GM12878 (cell line): ENCODE measurements at regions not wholly inside any gene's neighbourhood (a gene's known extent, or its start where the extent isn't known, plus 50 kb on each side); places are given as distances from the start of the nearest gene placed in this dataset.

Experiments
- ATAC-seq: fragments of 200-7000 bp; cut with Tn5 transposase; 3 replicates; pipeline ENCODE4 v1.9.1; 2020; ENCODE audit warnings: mild to moderate bottlenecking, moderate library complexity
- BruUV-seq: library from RNA; stranded (reverse); fragments of 400-500 nt; replicated peaks from 2 replicates; lab custom pipeline; 2021; lab: Mats Ljungman, UMichigan
- CTCF ChIA-PET: fragments of 300-600 bp; sonication (Branson Sonifier 250); formaldehyde crosslinking; extraction: SDS; loops from one replicate; lab custom pipeline; 2021; ENCODE audit warnings: inconsistent platforms; lab: Yijun Ruan, JAX
- POLR2A ChIA-PET: fragments of 350-600 bp; formaldehyde crosslinking; extraction: SDS; loops from one replicate; lab custom pipeline; 2021; ENCODE audit warnings: inconsistent platforms; lab: Charles Lee
- RAD21 ChIA-PET: fragments of 300-600 bp; sonication (Branson Sonifier 250); formaldehyde crosslinking; loops from one replicate; lab custom pipeline; 2023; ENCODE audit warnings: antibody characterized with exemption; ENCODE audit not compliant: unreplicated experiment; lab: Charles Lee
- SMC1A ChIA-PET: fragments of 300-600 bp; sonication (Branson Sonifier 250); formaldehyde crosslinking; loops from one replicate; lab custom pipeline; 2023; ENCODE audit not compliant: unreplicated experiment, uncharacterized antibody; lab: Charles Lee
- DNase-seq: peaks from one replicate; pipeline ENCODE4 v3.0.0-alpha.2; 2011; ENCODE audit warnings: low read depth, low spot score
- FAIRE-seq: peaks from 3 replicates; lab custom pipeline; 2011; peaks lifted over from hg19 to GRCh38; lab: Jason Lieb, UNC
- H2AFZ ChIP-seq: 2 replicates; pipeline ENCODE4 v1.6.0; 2011; ENCODE audit warnings: low read depth, low read length, control low read depth; ENCODE audit not compliant: control insufficient read depth
- H3K27ac ChIP-seq: 2 replicates; pipeline ENCODE4 v1.5.1; 2011; ENCODE audit warnings: control low read depth; ENCODE audit not compliant: control insufficient read depth, insufficient read depth
- H3K27me3 ChIP-seq, 2 experiments: replicated peaks in 1 of 2; 2 replicates each; pipeline versions ENCODE4 v1.6.0 to v1.6.1; 2011; ENCODE audit warnings: low read length in 1 of 2; ENCODE audit not compliant: control insufficient read depth in 2 of 2, insufficient read depth in 2 of 2
- H3K36me3 ChIP-seq, 2 experiments: 2 replicates each; pipeline ENCODE4 v1.5.1; 2011; ENCODE audit warnings: low read length in 1 of 2; ENCODE audit not compliant: control insufficient read depth in 2 of 2, insufficient read depth in 2 of 2
- H3K4me1 ChIP-seq: 2 replicates; pipeline ENCODE4 v1.6.1; 2011; ENCODE audit warnings: mild to moderate bottlenecking, low read length, moderate library complexity, mixed read lengths; ENCODE audit not compliant: control insufficient read depth, insufficient read depth
- H3K4me2 ChIP-seq: 2 replicates; pipeline ENCODE4 v1.6.0; 2011; ENCODE audit warnings: control low read depth; ENCODE audit not compliant: control insufficient read depth, insufficient read depth
- H3K4me3 ChIP-seq: fragments of 200-600 bp; sonication (generic); 2 replicates; pipeline ENCODE4 v1.5.1; 2016
- H3K79me2 ChIP-seq: 2 replicates; pipeline ENCODE4 v1.6.0; 2011; ENCODE audit warnings: low read length; ENCODE audit not compliant: control insufficient read depth, insufficient read depth
- H3K9ac ChIP-seq: 2 replicates; pipeline ENCODE4 v1.8.0; 2011; ENCODE audit warnings: low read length, control low read depth, mixed read lengths; ENCODE audit not compliant: control insufficient read depth, insufficient read depth
- H3K9me3 ChIP-seq: replicated peaks from 3 replicates; pipeline ENCODE4 v1.5.1; 2011; ENCODE audit warnings: mild to moderate bottlenecking, low read length; ENCODE audit not compliant: control insufficient read depth, insufficient read depth
- H4K20me1 ChIP-seq: 2 replicates; pipeline ENCODE4 v1.6.0; 2011; ENCODE audit not compliant: control insufficient read depth, insufficient read depth
- EED ChIP-seq: sonication (generic); IDR thresholded peaks from 2 replicates; pipeline ENCODE4 v1.6.1; 2016; ENCODE audit warnings: antibody characterized with exemption, low read depth
- HDGF ChIP-seq: fragments of 450-650 bp; IDR thresholded peaks from 2 replicates; pipeline ENCODE4 v1.6.1; 2016; ENCODE audit warnings: antibody characterized with exemption
- MTA3 ChIP-seq: IDR thresholded peaks from 2 replicates; pipeline ENCODE4 v1.6.1; 2012; ENCODE audit warnings: low read length, inconsistent platforms, borderline replicate concordance
- MYB ChIP-seq: fragments of 150-350 bp; IDR thresholded peaks from 2 replicates; pipeline ENCODE4 v1.6.1; 2014; ENCODE audit warnings: mild to moderate bottlenecking, low read depth, low read length, borderline replicate concordance
- POLR2AphosphoS5 ChIP-seq: IDR thresholded peaks from 2 replicates; pipeline ENCODE4 v1.6.1; 2011; ENCODE audit warnings: mild to moderate bottlenecking, low read length, inconsistent platforms
- SIN3A ChIP-seq: IDR thresholded peaks from 2 replicates; pipeline ENCODE4 v1.6.1; 2012; ENCODE audit warnings: low read depth, low read length, improper control_type of control experiment
- SMAD5 ChIP-seq: IDR thresholded peaks from 2 replicates; pipeline ENCODE4 v1.6.1; 2016; ENCODE audit warnings: antibody characterized with exemption, low read depth
- SREBF1 ChIP-seq: IDR thresholded peaks from 2 replicates; pipeline ENCODE4 v1.6.1; 2012; ENCODE audit warnings: mild to moderate bottlenecking, low read length
- SRF ChIP-seq, 2 experiments: IDR thresholded peaks; 2 replicates each; pipeline ENCODE4 v1.6.1; 2011; ENCODE audit warnings: low read depth in 2 of 2, low read length in 2 of 2, mild to moderate bottlenecking in 1 of 2, moderate library complexity in 1 of 2
- SUPT20H ChIP-seq: IDR thresholded peaks from 2 replicates; pipeline ENCODE4 v1.6.1; 2011; ENCODE audit warnings: low read depth, mild to moderate bottlenecking, low read length, moderate library complexity, borderline replicate concordance; ENCODE audit not compliant: control insufficient read depth
- SUZ12 ChIP-seq: fragments of 200-600 bp; sonication (generic); IDR thresholded peaks from one replicate; pipeline ENCODE4 v1.6.1; 2018; ENCODE audit warnings: antibody characterized with exemption, mild to moderate bottlenecking; ENCODE audit not compliant: unreplicated experiment
- USF2 ChIP-seq: IDR thresholded peaks from 2 replicates; pipeline ENCODE4 v1.6.1; 2011; ENCODE audit warnings: low read depth, low read length, improper control_type of control experiment, borderline replicate concordance
- YY1 ChIP-seq: IDR thresholded peaks from 2 replicates; pipeline ENCODE4 v1.6.1; 2011; ENCODE audit warnings: low read depth, mild to moderate bottlenecking, low read length
- ZNF207 ChIP-seq: fragments of 450-650 bp; IDR thresholded peaks from 2 replicates; pipeline ENCODE4 v1.6.1; 2014; ENCODE audit warnings: antibody characterized with exemption, mild to moderate bottlenecking, borderline replicate concordance
- ZZZ3 ChIP-seq: IDR thresholded peaks from 2 replicates; pipeline ENCODE4 v1.6.1; 2011; ENCODE audit warnings: low read depth; ENCODE audit not compliant: control insufficient read depth, insufficient read length
- WGBS: methylation state at CpG from one replicate; pipeline ENCODE4 v1.1.6; 2016; ENCODE audit warnings: low lambda C conversion rate; ENCODE audit not compliant: insufficient replicate concordance, insufficient coverage; ENCODE audit errors: missing lambda C conversion rate; 5-methylcytosine and 5-hydroxymethylcytosine counted together
- in situ Hi-C: fragments of 300-500 bp; cut with MboI; formaldehyde crosslinking; loops from 9 replicates; pipeline ENCODE4 v1.14.3; 2018; ENCODE audit warnings: mixed read lengths
- intact Hi-C: fragments of 100-400 bp; cut with micrococcal nuclease; formaldehyde crosslinking; loops from one replicate; pipeline ENCODE4 v1.14.2; 2022; ENCODE audit not compliant: unreplicated experiment
- TF ChIP-seq, protein P1 (sequence below): fragments of 450-650 bp; IDR thresholded peaks from 2 replicates; pipeline ENCODE4 v1.6.1; 2016; ENCODE audit warnings: mild to moderate bottlenecking
- TF ChIP-seq, protein P2 (sequence below): IDR thresholded peaks from 2 replicates; pipeline ENCODE4 v1.6.1; 2011; ENCODE audit warnings: borderline replicate concordance, low read depth, mild to moderate bottlenecking, moderate library complexity, low read length; ENCODE audit not compliant: insufficient read depth, poor library complexity, severe bottlenecking

- Histone ChIP-seq H4K20me1 (no peaks in the 10 kb centered on the region), H3K9ac (no peak overlapping the region), H3K4me1 (no peaks in the 10 kb centered on the region), H3K4me2 (no peak overlapping the region), H3K36me3 (no peaks in the 10 kb centered on the region), H3K9me3 (no peaks in the 10 kb centered on the region), H3K27ac (no peak overlapping the region), H3K4me3 (no peak overlapping the region), H3K79me2 (no peaks in the 10 kb centered on the region), H2AFZ (no peak overlapping the region), H3K27me3 (no peaks in the 10 kb centered on the region)
- ChIA-PET CTCF (no interaction called here), RAD21 (no interaction called here), SMC1A (no interaction called here), POLR2A (no interaction called here)
- TF ChIP-seq SREBF1 (no peak), USF2 (no peak), HDGF (no peak), MTA3 (no peak), SIN3A (no peak), SUZ12 (no peak), ZNF207 (no peak), SMAD5 (no peak), ZZZ3 (no peak), SUPT20H (no peak), EED (no peak), SRF (IDR thresholded peaks at IDR 0.05; ENCODE audit: low read depth in 2 of 2, low read length in 2 of 2) (no peak), YY1 (no peak), MYB (no peak), POLR2AphosphoS5 (no peak)
- TF ChIP-seq, protein P1, sequence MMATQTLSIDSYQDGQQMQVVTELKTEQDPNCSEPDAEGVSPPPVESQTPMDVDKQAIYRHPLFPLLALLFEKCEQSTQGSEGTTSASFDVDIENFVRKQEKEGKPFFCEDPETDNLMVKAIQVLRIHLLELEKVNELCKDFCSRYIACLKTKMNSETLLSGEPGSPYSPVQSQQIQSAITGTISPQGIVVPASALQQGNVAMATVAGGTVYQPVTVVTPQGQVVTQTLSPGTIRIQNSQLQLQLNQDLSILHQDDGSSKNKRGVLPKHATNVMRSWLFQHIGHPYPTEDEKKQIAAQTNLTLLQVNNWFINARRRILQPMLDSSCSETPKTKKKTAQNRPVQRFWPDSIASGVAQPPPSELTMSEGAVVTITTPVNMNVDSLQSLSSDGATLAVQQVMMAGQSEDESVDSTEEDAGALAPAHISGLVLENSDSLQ = no peak
- TF ChIP-seq, protein P2, sequence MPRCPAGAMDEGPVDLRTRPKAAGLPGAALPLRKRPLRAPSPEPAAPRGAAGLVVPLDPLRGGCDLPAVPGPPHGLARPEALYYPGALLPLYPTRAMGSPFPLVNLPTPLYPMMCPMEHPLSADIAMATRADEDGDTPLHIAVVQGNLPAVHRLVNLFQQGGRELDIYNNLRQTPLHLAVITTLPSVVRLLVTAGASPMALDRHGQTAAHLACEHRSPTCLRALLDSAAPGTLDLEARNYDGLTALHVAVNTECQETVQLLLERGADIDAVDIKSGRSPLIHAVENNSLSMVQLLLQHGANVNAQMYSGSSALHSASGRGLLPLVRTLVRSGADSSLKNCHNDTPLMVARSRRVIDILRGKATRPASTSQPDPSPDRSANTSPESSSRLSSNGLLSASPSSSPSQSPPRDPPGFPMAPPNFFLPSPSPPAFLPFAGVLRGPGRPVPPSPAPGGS = no peak
- intact Hi-C loops (no loop called here), in situ Hi-C loops (no loop called here)
- no peak for FAIRE-seq
- no peak for DNase-seq
- no TSS peak for BruUV-seq
- ATAC-seq = no peak
- WGBS = 0% methylated on average over 1 of the region's 1 CpG
Measured at GRCh38 chr1:189821833-189822232, 655.8 kb downstream of the BRINP3 start.
